ENCODE measurements at regions not wholly inside any gene's neighbourhood (a gene's known extent, or its start where the extent isn't known, plus 50 kb on each side); places are given as distances from the start of the nearest gene placed in this dataset.

DNA sequence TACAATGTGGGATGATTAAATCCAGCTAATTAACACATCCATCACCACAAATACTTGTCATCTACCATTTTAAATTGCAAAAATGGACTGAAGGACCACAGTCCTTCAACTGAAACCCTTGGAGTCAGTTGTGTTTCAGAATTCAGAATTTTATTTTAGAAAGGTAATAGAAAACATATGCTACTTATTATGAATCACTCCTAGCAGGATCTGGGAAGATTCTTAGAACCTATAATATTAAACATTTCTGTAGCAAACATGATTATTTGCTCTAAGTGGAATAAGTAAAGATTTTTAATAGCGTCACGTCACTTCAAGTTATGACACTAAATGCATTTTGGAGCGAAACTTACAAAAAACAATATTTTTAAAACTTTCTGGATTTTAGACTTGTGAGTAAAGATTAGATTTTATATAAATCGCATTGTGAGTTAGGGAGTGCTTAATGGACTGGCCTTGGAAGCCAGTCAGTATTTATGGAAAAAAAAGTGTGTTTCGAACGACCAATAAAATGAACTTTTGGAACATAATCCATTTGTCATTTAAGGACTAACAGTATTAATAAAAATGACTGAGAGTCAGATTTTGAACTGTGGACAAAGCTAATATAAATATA, 71.8 kb upstream of the PHACTR2 start:
- no peaks in the 10 kb centered on the region for H4K20me1 ChIP-seq (ENCODE audit: control insufficient read depth, extremely low read depth, insufficient read depth, low read length)
- no peak overlapping the region for H3K4me2 ChIP-seq (ENCODE audit: control insufficient read depth, extremely low read depth, insufficient read depth, low read depth, low read length)
- DNase-seq (ENCODE audit: low read depth, low spot score) (no peak), FAIRE-seq (no peak)
- H3K9me3 ChIP-seq (ENCODE audit: control insufficient read depth, low read depth, low read length) = no peaks in the 10 kb centered on the region
- no peaks in the 10 kb centered on the region for H3K4me1 ChIP-seq (ENCODE audit: control insufficient read depth, extremely low read depth, insufficient read depth, low read length)
- H3K27me3 ChIP-seq (ENCODE audit: control insufficient read depth, extremely low read depth, insufficient read depth, low read length) = no peaks in the 10 kb centered on the region
- H3K36me3 ChIP-seq (ENCODE audit: control insufficient read depth in 2 of 2, extremely low read depth in 1 of 2, insufficient read depth in 2 of 2, low read length in 2 of 2) = no peaks in the 10 kb centered on the region
- no peak overlapping the region for H3K27ac ChIP-seq (ENCODE audit: control insufficient read depth, insufficient read depth, low read length)
- TF ChIP-seq EZH2 (IDR thresholded peaks at IDR 0.05; ENCODE audit: low read length) = no peak
- H3K9me1 ChIP-seq (ENCODE audit: control insufficient read depth, extremely low read depth, insufficient read depth, low read length) = no peaks in the 10 kb centered on the region
- dilution Hi-C loops (cut with MboI; ENCODE audit: extremely low pct_ligation_motif_present, low sequenced_read_pairs) = no loop called here
- H3K4me3 ChIP-seq (ENCODE audit: control insufficient read depth in 2 of 3, extremely low read depth in 1 of 3, insufficient read depth in 2 of 3, low read depth in 1 of 3, low read length in 3 of 3) = no peak overlapping the region
- no peak overlapping the region for H3K9ac ChIP-seq (ENCODE audit: control insufficient read depth, extremely low read depth, insufficient read depth, low read length)
- H2AFZ ChIP-seq (ENCODE audit: control insufficient read depth, low read length) = no peak overlapping the region
- no peaks in the 10 kb centered on the region for H3K79me2 ChIP-seq (ENCODE audit: control insufficient read depth, insufficient read depth, low read length)

DNA sequence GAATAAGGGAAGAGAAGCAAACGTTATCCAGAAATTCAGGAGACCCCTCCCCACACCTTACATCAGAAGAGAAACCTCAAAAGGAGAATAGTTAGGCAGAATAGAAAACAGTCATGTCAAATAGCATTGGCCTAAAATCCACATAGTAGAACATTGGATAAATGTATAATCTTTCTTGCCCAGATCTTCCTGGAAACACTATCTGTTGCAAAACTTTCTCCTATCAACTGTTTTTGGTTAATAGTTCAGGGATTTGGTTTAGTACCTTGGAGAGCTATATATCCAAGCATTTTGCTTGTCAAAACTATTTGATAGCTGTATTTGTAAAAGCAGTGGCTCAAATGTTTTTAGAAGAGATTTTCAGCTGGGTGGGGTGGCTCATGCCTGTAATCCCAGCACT, 74.3 kb upstream of the PHACTR2 start:
- Histone ChIP-seq H3K9ac (ENCODE audit: control insufficient read depth, extremely low read depth, insufficient read depth, low read length) (no peak overlapping the region), H3K79me2 (ENCODE audit: control insufficient read depth, insufficient read depth, low read length) (no peaks in the 10 kb centered on the region), H2AFZ (ENCODE audit: control insufficient read depth, low read length) (no peak overlapping the region), H3K36me3 (ENCODE audit: control insufficient read depth in 2 of 2, extremely low read depth in 1 of 2, insufficient read depth in 2 of 2, low read length in 2 of 2) (no peaks in the 10 kb centered on the region), H3K9me3 (ENCODE audit: control insufficient read depth, low read depth, low read length) (no peaks in the 10 kb centered on the region), H3K9me1 (ENCODE audit: control insufficient read depth, extremely low read depth, insufficient read depth, low read length) (no peaks in the 10 kb centered on the region), H3K4me3 (ENCODE audit: control insufficient read depth in 2 of 3, extremely low read depth in 1 of 3, insufficient read depth in 2 of 3, low read depth in 1 of 3, low read length in 3 of 3) (no peak overlapping the region), H3K4me1 (ENCODE audit: control insufficient read depth, extremely low read depth, insufficient read depth, low read length) (no peaks in the 10 kb centered on the region), H3K4me2 (ENCODE audit: control insufficient read depth, extremely low read depth, insufficient read depth, low read depth, low read length) (no peak overlapping the region), H3K27ac (ENCODE audit: control insufficient read depth, insufficient read depth, low read length) (no peak overlapping the region), H4K20me1 (ENCODE audit: control insufficient read depth, extremely low read depth, insufficient read depth, low read length) (no peaks in the 10 kb centered on the region), H3K27me3 (ENCODE audit: control insufficient read depth, extremely low read depth, insufficient read depth, low read length) (no peaks in the 10 kb centered on the region)
- FAIRE-seq (no peak), DNase-seq (ENCODE audit: low read depth, low spot score) (no peak)
- dilution Hi-C loops (cut with MboI; ENCODE audit: extremely low pct_ligation_motif_present, low sequenced_read_pairs) = no loop called here
- TF ChIP-seq, protein P1, sequence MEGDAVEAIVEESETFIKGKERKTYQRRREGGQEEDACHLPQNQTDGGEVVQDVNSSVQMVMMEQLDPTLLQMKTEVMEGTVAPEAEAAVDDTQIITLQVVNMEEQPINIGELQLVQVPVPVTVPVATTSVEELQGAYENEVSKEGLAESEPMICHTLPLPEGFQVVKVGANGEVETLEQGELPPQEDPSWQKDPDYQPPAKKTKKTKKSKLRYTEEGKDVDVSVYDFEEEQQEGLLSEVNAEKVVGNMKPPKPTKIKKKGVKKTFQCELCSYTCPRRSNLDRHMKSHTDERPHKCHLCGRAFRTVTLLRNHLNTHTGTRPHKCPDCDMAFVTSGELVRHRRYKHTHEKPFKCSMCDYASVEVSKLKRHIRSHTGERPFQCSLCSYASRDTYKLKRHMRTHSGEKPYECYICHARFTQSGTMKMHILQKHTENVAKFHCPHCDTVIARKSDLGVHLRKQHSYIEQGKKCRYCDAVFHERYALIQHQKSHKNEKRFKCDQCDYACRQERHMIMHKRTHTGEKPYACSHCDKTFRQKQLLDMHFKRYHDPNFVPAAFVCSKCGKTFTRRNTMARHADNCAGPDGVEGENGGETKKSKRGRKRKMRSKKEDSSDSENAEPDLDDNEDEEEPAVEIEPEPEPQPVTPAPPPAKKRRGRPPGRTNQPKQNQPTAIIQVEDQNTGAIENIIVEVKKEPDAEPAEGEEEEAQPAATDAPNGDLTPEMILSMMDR (optimal IDR thresholded peaks at IDR 0.05 in 1 of 3, IDR thresholded peaks at IDR 0.05 in 1 of 3, conservative IDR thresholded peaks at IDR 0.05 in 1 of 3; ENCODE audit: extremely low read depth in 1 of 3, insufficient read depth in 2 of 3, low read length in 3 of 3) = no peak
- TF ChIP-seq EZH2 (IDR thresholded peaks at IDR 0.05; ENCODE audit: low read length) = no peak

DNA sequence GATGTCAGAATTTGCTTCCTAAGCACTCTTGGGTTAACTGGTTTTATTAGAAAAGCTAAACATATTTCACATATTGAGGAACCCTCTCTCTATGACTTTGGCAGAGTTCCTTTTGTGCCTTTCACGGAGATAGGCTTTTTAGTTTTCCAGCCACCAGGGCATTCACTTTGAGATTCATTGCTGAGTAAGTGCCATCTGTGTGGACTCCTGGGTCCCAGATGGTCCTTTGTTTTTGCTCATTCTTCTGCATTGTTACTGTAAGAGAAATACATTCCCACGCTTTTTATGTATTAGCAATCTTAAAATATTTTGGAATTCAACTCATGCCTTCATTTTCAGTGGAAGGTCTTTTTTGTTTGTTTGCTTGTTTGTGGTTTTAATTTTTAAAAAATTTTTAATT, 76.3 kb upstream of the PHACTR2 start:
- H3K4me1 ChIP-seq (ENCODE audit: control insufficient read depth, extremely low read depth, insufficient read depth, low read length) = no peaks in the 10 kb centered on the region
- H3K9ac ChIP-seq (ENCODE audit: control insufficient read depth, extremely low read depth, insufficient read depth, low read length) = no peak overlapping the region
- H3K36me3 ChIP-seq (ENCODE audit: control insufficient read depth in 2 of 2, extremely low read depth in 1 of 2, insufficient read depth in 2 of 2, low read length in 2 of 2) = no peaks in the 10 kb centered on the region
- H3K27me3 ChIP-seq (ENCODE audit: control insufficient read depth, extremely low read depth, insufficient read depth, low read length) = no peaks in the 10 kb centered on the region
- H2AFZ ChIP-seq (ENCODE audit: control insufficient read depth, low read length) = no peak overlapping the region
- H3K79me2 ChIP-seq (ENCODE audit: control insufficient read depth, insufficient read depth, low read length) = no peaks in the 10 kb centered on the region
- no peak for DNase-seq (ENCODE audit: low read depth, low spot score)
- no peaks in the 10 kb centered on the region for H3K9me3 ChIP-seq (ENCODE audit: control insufficient read depth, low read depth, low read length)
- no peaks in the 10 kb centered on the region for H3K9me1 ChIP-seq (ENCODE audit: control insufficient read depth, extremely low read depth, insufficient read depth, low read length)
- no peak overlapping the region for H3K4me3 ChIP-seq (ENCODE audit: control insufficient read depth in 2 of 3, extremely low read depth in 1 of 3, insufficient read depth in 2 of 3, low read depth in 1 of 3, low read length in 3 of 3)
- no peak for TF ChIP-seq EZH2 (IDR thresholded peaks at IDR 0.05; ENCODE audit: low read length)
- TF ChIP-seq, protein P1 (optimal IDR thresholded peaks at IDR 0.05 in 1 of 3, IDR thresholded peaks at IDR 0.05 in 1 of 3, conservative IDR thresholded peaks at IDR 0.05 in 1 of 3; ENCODE audit: extremely low read depth in 1 of 3, insufficient read depth in 2 of 3, low read length in 3 of 3) = no peak
- H3K4me2 ChIP-seq (ENCODE audit: control insufficient read depth, extremely low read depth, insufficient read depth, low read depth, low read length) = no peak overlapping the region
- dilution Hi-C loops (cut with MboI; ENCODE audit: extremely low pct_ligation_motif_present, low sequenced_read_pairs) = no loop called here
- no peaks in the 10 kb centered on the region for H4K20me1 ChIP-seq (ENCODE audit: control insufficient read depth, extremely low read depth, insufficient read depth, low read length)
- no peak for FAIRE-seq
- H3K27ac ChIP-seq (ENCODE audit: control insufficient read depth, insufficient read depth, low read length) = no peak overlapping the region

Data from keratinocyte (primary cell).